ENCODE measurements at regions not wholly inside any gene's neighbourhood (a gene's known extent, or its start where the extent isn't known, plus 50 kb on each side); places are given as distances from the start of the nearest gene placed in this dataset.

DNA sequence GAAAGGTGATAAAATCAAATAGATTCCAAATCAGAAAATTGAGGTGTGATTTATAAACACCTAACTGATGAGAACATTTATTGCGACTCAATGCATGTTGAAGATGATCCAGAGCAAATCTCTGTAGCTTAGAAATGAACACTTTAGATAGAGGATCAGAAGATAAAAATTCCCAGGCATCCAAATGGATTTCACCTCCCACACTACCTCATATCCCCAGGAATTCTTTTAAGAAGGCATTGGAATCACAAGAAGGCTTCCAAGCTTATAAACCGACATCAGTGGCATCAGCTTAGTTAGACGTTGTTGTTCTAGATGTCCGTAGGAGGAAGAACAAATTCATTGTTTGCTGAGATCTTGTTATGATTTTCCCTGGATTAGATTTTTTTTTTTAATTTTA lies 154.4 kb downstream of the EBLN2 start:
- H3K27ac Mint-ChIP-seq = no peak overlapping the region
- H3K9me3 ChIP-seq = no peaks in the 10 kb centered on the region
- H3K4me3 ChIP-seq (ENCODE audit: control insufficient read depth in 1 of 2, extremely low read depth in 1 of 2, low read length in 1 of 2) = no peak overlapping the region
- 80% methylated on average over 1 of the region's 4 CpGs for WGBS (ENCODE audit: insufficient coverage)
- peaks cover 0 to 13% of the 10 kb centered on the region in 2 donors for H3K27me3 Mint-ChIP-seq
- H3K27me3 ChIP-seq (replicated peaks in 1 of 2; ENCODE audit: control insufficient read depth in 2 of 2, extremely low read depth in 1 of 2, insufficient read depth in 2 of 2, low read length in 1 of 2) = peaks cover under 1% of the 10 kb centered on the region in 2 experiments
- H3K9me3 Mint-ChIP-seq = no peaks in the 10 kb centered on the region
- ATAC-seq (replicated peaks in 1 of 4) = no peak
- H3K36me3 ChIP-seq (ENCODE audit: control insufficient read depth in 2 of 2, extremely low read depth in 1 of 2, insufficient read depth in 1 of 2, low read length in 1 of 2) = no peaks in the 10 kb centered on the region
- H3K4me3 Mint-ChIP-seq = no peak overlapping the region
- no peaks in the 10 kb centered on the region for H3K4me1 Mint-ChIP-seq
- ChIA-PET CTCF (no interaction called here), POLR2A (no interaction called here)
- no peaks in the 10 kb centered on the region for H3K4me1 ChIP-seq (ENCODE audit: control insufficient read depth in 1 of 2, extremely low read depth in 1 of 2, insufficient read depth in 2 of 2, low read length in 2 of 2)
- no peak for DNase-seq
- H3K27ac ChIP-seq (ENCODE audit: low read length) = no peak overlapping the region
- no peaks in the 10 kb centered on the region for H3K36me3 Mint-ChIP-seq

DNA sequence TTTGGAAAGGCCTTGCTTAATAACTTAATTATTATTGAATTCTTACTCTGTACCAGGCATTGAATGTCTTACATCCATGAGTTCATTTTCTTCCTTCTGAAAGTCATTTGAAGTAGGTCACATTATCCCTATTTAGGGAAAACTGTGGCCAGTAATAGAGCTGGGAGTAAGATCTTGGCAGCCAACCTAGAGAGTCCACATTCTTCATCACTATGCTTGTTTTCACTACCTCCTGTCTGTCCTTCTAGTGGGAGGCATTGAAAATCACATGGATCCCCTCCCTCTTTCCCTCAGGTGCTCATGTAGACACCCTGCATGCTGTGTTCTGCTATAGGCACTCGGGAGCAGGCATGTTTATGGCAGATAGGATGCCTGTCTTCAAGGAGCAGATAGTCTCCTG lies 154.9 kb downstream of the EBLN2 start:
- no CpG with 5 or more reads among the region's 1 CpG for WGBS (ENCODE audit: insufficient coverage)
- H3K36me3 ChIP-seq (ENCODE audit: control insufficient read depth in 2 of 2, extremely low read depth in 1 of 2, insufficient read depth in 1 of 2, low read length in 1 of 2) = no peaks in the 10 kb centered on the region
- POLR2A ChIA-PET = no interaction called here
- no peaks in the 10 kb centered on the region for H3K9me3 ChIP-seq
- Mint-ChIP-seq H3K27ac (no peak overlapping the region), H3K36me3 (no peaks in the 10 kb centered on the region), H3K27me3 (peaks cover 0 to 10% of the 10 kb centered on the region in 2 donors), H3K4me3 (no peak overlapping the region), H3K4me1 (no peaks in the 10 kb centered on the region), H3K9me3 (no peaks in the 10 kb centered on the region)
- no peak overlapping the region for H3K27ac ChIP-seq (ENCODE audit: low read length)
- no peak overlapping the region for H3K4me3 ChIP-seq (ENCODE audit: control insufficient read depth in 1 of 2, extremely low read depth in 1 of 2, low read length in 1 of 2)
- H3K4me1 ChIP-seq (ENCODE audit: control insufficient read depth in 1 of 2, extremely low read depth in 1 of 2, insufficient read depth in 2 of 2, low read length in 2 of 2) = no peaks in the 10 kb centered on the region
- peaks cover 0 to 3% of the 10 kb centered on the region in 2 experiments for H3K27me3 ChIP-seq (replicated peaks in 1 of 2; ENCODE audit: control insufficient read depth in 2 of 2, extremely low read depth in 1 of 2, insufficient read depth in 2 of 2, low read length in 1 of 2)
- CTCF ChIA-PET = no interaction called here
- no peak for ATAC-seq (replicated peaks in 1 of 4)
- DNase-seq = no peak

DNA sequence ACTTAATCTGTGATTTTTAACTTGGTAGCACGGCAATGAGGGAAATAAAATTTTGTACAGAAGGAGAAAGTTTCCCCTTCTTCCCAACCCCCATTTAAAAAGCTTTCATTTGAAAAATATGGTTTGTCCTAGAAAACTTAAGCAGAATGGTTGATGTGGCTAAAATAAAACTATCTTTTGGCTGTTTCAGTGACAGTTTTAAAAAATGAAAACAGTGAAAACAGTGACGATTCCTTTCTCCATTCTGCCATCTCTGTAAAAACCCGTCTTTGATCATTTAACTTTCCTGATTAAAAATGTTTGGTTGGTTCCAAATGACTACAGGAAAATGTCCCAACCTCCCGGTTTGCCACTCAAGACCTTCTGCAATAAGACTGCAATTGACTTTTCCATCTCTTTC lies 160.7 kb downstream of the EBLN2 start:
- Mint-ChIP-seq H3K27ac (no peak overlapping the region), H3K27me3 (peaks cover 0 to 7% of the 10 kb centered on the region in 2 donors), H3K9me3 (no peaks in the 10 kb centered on the region), H3K36me3 (no peaks in the 10 kb centered on the region), H3K4me1 (no peaks in the 10 kb centered on the region), H3K4me3 (no peak overlapping the region)
- WGBS (ENCODE audit: insufficient coverage) = 80% methylated on average over 1 of the region's 4 CpGs
- Histone ChIP-seq H3K9me3 (no peaks in the 10 kb centered on the region), H3K36me3 (ENCODE audit: control insufficient read depth in 2 of 2, extremely low read depth in 1 of 2, insufficient read depth in 1 of 2, low read length in 1 of 2) (no peaks in the 10 kb centered on the region), H3K4me1 (ENCODE audit: control insufficient read depth in 1 of 2, extremely low read depth in 1 of 2, insufficient read depth in 2 of 2, low read length in 2 of 2) (no peaks in the 10 kb centered on the region), H3K27me3 (replicated peaks in 1 of 2; ENCODE audit: control insufficient read depth in 2 of 2, extremely low read depth in 1 of 2, insufficient read depth in 2 of 2, low read length in 1 of 2) (peaks cover 0 to 3% of the 10 kb centered on the region in 2 experiments), H3K4me3 (ENCODE audit: control insufficient read depth in 1 of 2, extremely low read depth in 1 of 2, low read length in 1 of 2) (no peak overlapping the region), H3K27ac (ENCODE audit: low read length) (no peak overlapping the region)
- CTCF ChIA-PET = no interaction called here
- POLR2A ChIA-PET = no interaction called here
- ATAC-seq (replicated peaks in 1 of 4) (no peak), DNase-seq (no peak)

DNA sequence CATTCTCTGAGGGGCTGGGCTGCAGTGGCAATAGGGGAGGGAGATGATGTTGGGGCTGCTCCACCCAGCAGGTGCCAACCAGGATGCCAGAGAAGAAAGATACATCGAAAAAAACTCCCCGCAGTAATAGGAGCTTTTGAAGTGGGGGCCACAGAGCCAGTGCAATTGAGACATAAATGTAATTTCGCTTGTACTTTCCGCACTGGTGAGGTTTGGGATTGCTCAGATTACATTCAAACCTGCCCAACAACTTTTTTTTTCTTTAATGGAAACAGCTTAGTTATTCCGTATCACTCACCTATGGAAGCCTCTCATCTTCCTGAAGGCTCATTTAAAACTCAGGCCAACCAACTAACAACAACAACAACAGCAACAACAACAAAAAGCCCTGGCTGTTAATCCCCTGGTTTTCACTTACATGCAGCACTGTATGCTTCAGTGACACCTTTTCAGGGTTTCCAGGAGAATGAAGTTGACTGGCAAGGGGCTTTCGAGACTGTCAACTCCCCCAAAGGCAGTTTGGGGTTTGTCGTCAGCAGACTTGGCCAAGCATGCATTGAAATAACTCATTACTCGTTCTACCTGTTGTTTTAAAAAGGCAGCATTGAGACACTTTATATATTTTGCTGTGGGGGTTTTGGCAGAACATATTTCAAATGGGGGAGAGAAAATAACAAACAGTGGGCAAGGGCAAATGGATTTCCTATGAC lies 163.8 kb downstream of the EBLN2 start:
- H3K4me1 ChIP-seq (ENCODE audit: control insufficient read depth in 1 of 2, extremely low read depth in 1 of 2, insufficient read depth in 2 of 2, low read length in 2 of 2) = no peaks in the 10 kb centered on the region
- Mint-ChIP-seq H3K9me3 (no peaks in the 10 kb centered on the region), H3K27ac (no peak overlapping the region), H3K4me3 (no peak overlapping the region), H3K27me3 (peaks cover 0 to 7% of the 10 kb centered on the region in 2 donors), H3K4me1 (no peaks in the 10 kb centered on the region), H3K36me3 (no peaks in the 10 kb centered on the region)
- H3K9me3 ChIP-seq = no peaks in the 10 kb centered on the region
- H3K36me3 ChIP-seq (ENCODE audit: control insufficient read depth in 2 of 2, extremely low read depth in 1 of 2, insufficient read depth in 1 of 2, low read length in 1 of 2) = no peaks in the 10 kb centered on the region
- H3K27me3 ChIP-seq (replicated peaks in 1 of 2; ENCODE audit: control insufficient read depth in 2 of 2, extremely low read depth in 1 of 2, insufficient read depth in 2 of 2, low read length in 1 of 2) = peaks cover 0 to 5% of the 10 kb centered on the region in 2 experiments
- POLR2A ChIA-PET = no interaction called here
- no peak overlapping the region for H3K27ac ChIP-seq (ENCODE audit: low read length)
- no peak for DNase-seq
- H3K4me3 ChIP-seq (ENCODE audit: control insufficient read depth in 1 of 2, extremely low read depth in 1 of 2, low read length in 1 of 2) = no peak overlapping the region
- WGBS (ENCODE audit: insufficient coverage) = 92% methylated on average over 5 of the region's 8 CpGs
- no peak for ATAC-seq (replicated peaks in 1 of 4)
- CTCF ChIA-PET = no interaction called here

DNA sequence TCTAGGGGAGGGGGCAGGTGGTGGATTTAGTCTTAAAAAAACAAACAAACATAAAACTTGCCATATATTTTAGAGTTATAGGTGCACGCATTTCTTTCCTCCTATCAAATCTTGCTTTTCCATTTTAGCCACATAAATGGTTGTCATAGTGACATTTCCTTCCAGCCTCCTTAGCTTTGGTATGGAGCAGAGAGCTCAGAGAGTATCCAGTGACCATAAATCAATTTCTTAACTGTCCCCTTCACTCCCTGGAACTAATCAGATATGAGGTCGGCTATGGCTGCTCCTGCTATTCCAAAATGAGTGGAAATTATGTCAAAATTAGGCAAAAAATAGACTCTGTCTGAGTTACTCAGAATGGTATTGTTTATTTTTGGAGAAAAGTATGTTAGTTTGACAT lies 164.5 kb downstream of the EBLN2 start:
- H3K4me3 ChIP-seq (ENCODE audit: control insufficient read depth in 1 of 2, extremely low read depth in 1 of 2, low read length in 1 of 2) = no peak overlapping the region
- Mint-ChIP-seq H3K4me3 (no peak overlapping the region), H3K27me3 (peaks cover 0 to 7% of the 10 kb centered on the region in 2 donors), H3K9me3 (no peaks in the 10 kb centered on the region), H3K27ac (no peak overlapping the region), H3K4me1 (no peaks in the 10 kb centered on the region), H3K36me3 (no peaks in the 10 kb centered on the region)
- DNase-seq = no peak
- ATAC-seq (replicated peaks in 1 of 4) = no peak
- ChIA-PET POLR2A (no interaction called here), CTCF (no interaction called here)
- H3K27me3 ChIP-seq (replicated peaks in 1 of 2; ENCODE audit: control insufficient read depth in 2 of 2, extremely low read depth in 1 of 2, insufficient read depth in 2 of 2, low read length in 1 of 2) = peaks cover 0 to 4% of the 10 kb centered on the region in 2 experiments
- no peaks in the 10 kb centered on the region for H3K36me3 ChIP-seq (ENCODE audit: control insufficient read depth in 2 of 2, extremely low read depth in 1 of 2, insufficient read depth in 1 of 2, low read length in 1 of 2)
- no peaks in the 10 kb centered on the region for H3K4me1 ChIP-seq (ENCODE audit: control insufficient read depth in 1 of 2, extremely low read depth in 1 of 2, insufficient read depth in 2 of 2, low read length in 2 of 2)
- WGBS (ENCODE audit: insufficient coverage) = no CpG with 5 or more reads among the region's 2 CpGs
- H3K9me3 ChIP-seq = no peaks in the 10 kb centered on the region
- H3K27ac ChIP-seq (ENCODE audit: low read length) = no peak overlapping the region

DNA sequence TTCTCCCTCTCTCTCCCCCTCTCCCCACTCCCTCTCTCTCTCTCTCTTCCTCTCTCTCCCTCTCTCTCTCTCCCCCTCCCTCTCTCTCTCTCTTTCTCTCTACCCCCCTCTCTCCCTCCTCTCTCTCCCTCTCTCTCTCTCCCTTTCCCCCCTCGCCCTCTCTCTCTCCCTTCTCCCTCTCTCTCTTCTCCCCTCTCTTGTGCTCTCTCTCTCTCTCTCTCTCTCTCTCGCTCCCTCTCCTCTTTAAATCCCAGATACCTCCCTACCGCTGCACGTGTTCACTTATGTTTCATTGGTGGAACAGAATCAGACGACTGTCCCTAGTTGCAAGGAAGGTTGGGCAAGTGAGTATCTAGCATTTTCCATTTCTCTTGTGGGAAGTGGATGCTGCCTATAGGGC lies 166.5 kb downstream of the EBLN2 start:
- Histone ChIP-seq H3K36me3 (ENCODE audit: control insufficient read depth in 2 of 2, extremely low read depth in 1 of 2, insufficient read depth in 1 of 2, low read length in 1 of 2) (no peaks in the 10 kb centered on the region), H3K9me3 (no peaks in the 10 kb centered on the region), H3K27ac (ENCODE audit: low read length) (no peak overlapping the region), H3K27me3 (replicated peaks in 1 of 2; ENCODE audit: control insufficient read depth in 2 of 2, extremely low read depth in 1 of 2, insufficient read depth in 2 of 2, low read length in 1 of 2) (peaks cover 0 to 2% of the 10 kb centered on the region in 2 experiments), H3K4me1 (ENCODE audit: control insufficient read depth in 1 of 2, extremely low read depth in 1 of 2, insufficient read depth in 2 of 2, low read length in 2 of 2) (no peaks in the 10 kb centered on the region), H3K4me3 (ENCODE audit: control insufficient read depth in 1 of 2, extremely low read depth in 1 of 2, low read length in 1 of 2) (no peak overlapping the region)
- Mint-ChIP-seq H3K27ac (no peak overlapping the region), H3K36me3 (no peaks in the 10 kb centered on the region), H3K9me3 (no peaks in the 10 kb centered on the region), H3K4me3 (no peak overlapping the region), H3K4me1 (no peaks in the 10 kb centered on the region), H3K27me3 (no peaks in the 10 kb centered on the region)
- CTCF ChIA-PET = no interaction called here
- POLR2A ChIA-PET = no interaction called here
- WGBS (ENCODE audit: insufficient coverage) = no CpG with 5 or more reads among the region's 5 CpGs
- DNase-seq (no peak), ATAC-seq (replicated peaks in 1 of 4) (no peak)

DNA sequence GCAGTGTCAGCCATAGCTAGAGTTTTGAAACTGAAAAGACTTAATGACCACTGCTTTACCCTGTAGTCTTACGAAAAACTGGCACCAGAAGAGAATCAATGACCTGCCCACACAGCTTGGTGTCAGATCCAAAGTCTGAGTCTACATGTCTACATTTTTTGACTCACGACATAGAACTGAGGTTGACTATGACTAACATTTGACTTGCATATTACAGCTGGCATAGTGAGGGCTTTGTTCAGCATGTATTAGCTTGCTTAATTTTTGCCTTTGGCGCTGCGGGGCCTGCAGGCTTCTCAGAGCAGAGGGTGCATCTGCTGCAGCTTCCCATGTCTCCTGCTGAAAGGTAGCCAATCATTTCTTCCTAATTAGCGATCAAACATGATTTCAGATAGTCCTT lies 167.0 kb downstream of the EBLN2 start:
- ChIA-PET CTCF (no interaction called here), POLR2A (no interaction called here)
- no peaks in the 10 kb centered on the region for H3K9me3 Mint-ChIP-seq
- Histone ChIP-seq H3K4me1 (ENCODE audit: control insufficient read depth in 1 of 2, extremely low read depth in 1 of 2, insufficient read depth in 2 of 2, low read length in 2 of 2) (no peaks in the 10 kb centered on the region), H3K4me3 (ENCODE audit: control insufficient read depth in 1 of 2, extremely low read depth in 1 of 2, low read length in 1 of 2) (no peak overlapping the region), H3K27ac (ENCODE audit: low read length) (no peak overlapping the region), H3K36me3 (ENCODE audit: control insufficient read depth in 2 of 2, extremely low read depth in 1 of 2, insufficient read depth in 1 of 2, low read length in 1 of 2) (no peaks in the 10 kb centered on the region), H3K9me3 (no peaks in the 10 kb centered on the region), H3K27me3 (replicated peaks in 1 of 2; ENCODE audit: control insufficient read depth in 2 of 2, extremely low read depth in 1 of 2, insufficient read depth in 2 of 2, low read length in 1 of 2) (peaks cover 0 to 2% of the 10 kb centered on the region in 2 experiments)
- H3K27me3 Mint-ChIP-seq = no peaks in the 10 kb centered on the region
- DNase-seq = no peak
- no peak for ATAC-seq (replicated peaks in 1 of 4)
- 96% methylated on average over 4 of the region's 5 CpGs for WGBS (ENCODE audit: insufficient coverage)
- H3K4me3 Mint-ChIP-seq = no peak overlapping the region
- H3K4me1 Mint-ChIP-seq = no peaks in the 10 kb centered on the region
- H3K27ac Mint-ChIP-seq = no peak overlapping the region
- no peaks in the 10 kb centered on the region for H3K36me3 Mint-ChIP-seq

All from T-cell (primary cell).